ENCODE measurements at regions not wholly inside any gene's neighbourhood (a gene's known extent, or its start where the extent isn't known, plus 50 kb on each side); places are given as distances from the start of the nearest gene placed in this dataset.

- no peak for TF ChIP-seq CTCF (IDR thresholded peaks at IDR 0.05; ENCODE audit: low read depth, low read length)
- no peak for TF ChIP-seq MYC (IDR thresholded peaks at IDR 0.05; ENCODE audit: low read depth, low read length)
- TF ChIP-seq POLR2A (IDR thresholded peaks at IDR 0.05; ENCODE audit: extremely low read depth, insufficient read length): no peak
Measured at GRCh38 chr4:183012879-183013729, 86.0 kb upstream of the WWC2 start.

Measured in NB4 (cell line).